ENCODE measurements at regions not wholly inside any gene's neighbourhood (a gene's known extent, or its start where the extent isn't known, plus 50 kb on each side); places are given as distances from the start of the nearest gene placed in this dataset.
"Not testable (repeated sequence)": the region's sequence is repeated elsewhere in the genome, so short reads cannot be mapped to it uniquely, and the experiment has no call there.

DNA sequence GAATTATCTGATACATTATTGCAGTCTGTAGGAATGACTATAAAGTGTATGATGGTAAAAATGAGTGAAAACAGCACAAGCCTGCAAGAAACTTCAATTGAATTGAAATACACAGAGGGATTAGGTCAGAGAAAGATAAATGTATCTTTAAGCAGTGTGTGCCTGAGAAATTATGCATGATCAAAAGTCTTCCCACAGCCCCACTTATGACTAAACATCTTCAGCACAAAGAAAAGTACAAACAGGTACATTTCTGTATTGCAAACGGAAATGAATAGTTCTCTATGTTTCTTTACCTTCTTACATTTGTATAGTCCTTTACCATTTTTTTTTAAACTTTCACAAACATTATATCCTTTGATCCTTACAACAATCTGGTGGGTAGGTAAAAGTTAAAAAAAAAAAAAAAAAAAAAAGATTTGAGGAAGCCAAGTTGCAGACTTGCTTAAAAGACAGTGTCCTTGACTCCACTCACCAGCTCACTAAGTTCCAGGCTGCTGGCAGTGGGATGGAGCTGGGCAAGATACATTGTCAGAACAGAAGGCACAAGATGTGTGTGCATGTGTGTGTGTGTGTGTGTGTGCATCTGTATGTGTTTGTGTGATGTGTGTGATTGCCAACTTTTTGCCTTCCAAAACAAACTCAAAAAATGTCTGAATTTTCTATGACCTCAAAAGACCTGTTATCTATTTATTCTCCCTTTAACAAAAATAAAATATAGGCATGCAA is 423.7 kb upstream of the ACVR2A start:
- no peak for DNase-seq (ENCODE audit: low read depth in 1 of 2, low spot score in 1 of 2)
- Histone ChIP-seq H3K27me3 (ENCODE audit: insufficient read depth, poor library complexity, severe bottlenecking) (no peaks in the 10 kb centered on the region), H3K27ac (replicated peaks) (no peak overlapping the region), H3K4me3 (replicated peaks; ENCODE audit: insufficient read depth, low read length) (no peak overlapping the region)
- TF ChIP-seq POLR2AphosphoS5 (IDR thresholded peaks at IDR 0.05; ENCODE audit: low read depth), result no peak
- TF ChIP-seq SPI1 (IDR thresholded peaks at IDR 0.05; ENCODE audit: borderline replicate concordance, low read depth), result no peak
- TF ChIP-seq, protein P1, sequence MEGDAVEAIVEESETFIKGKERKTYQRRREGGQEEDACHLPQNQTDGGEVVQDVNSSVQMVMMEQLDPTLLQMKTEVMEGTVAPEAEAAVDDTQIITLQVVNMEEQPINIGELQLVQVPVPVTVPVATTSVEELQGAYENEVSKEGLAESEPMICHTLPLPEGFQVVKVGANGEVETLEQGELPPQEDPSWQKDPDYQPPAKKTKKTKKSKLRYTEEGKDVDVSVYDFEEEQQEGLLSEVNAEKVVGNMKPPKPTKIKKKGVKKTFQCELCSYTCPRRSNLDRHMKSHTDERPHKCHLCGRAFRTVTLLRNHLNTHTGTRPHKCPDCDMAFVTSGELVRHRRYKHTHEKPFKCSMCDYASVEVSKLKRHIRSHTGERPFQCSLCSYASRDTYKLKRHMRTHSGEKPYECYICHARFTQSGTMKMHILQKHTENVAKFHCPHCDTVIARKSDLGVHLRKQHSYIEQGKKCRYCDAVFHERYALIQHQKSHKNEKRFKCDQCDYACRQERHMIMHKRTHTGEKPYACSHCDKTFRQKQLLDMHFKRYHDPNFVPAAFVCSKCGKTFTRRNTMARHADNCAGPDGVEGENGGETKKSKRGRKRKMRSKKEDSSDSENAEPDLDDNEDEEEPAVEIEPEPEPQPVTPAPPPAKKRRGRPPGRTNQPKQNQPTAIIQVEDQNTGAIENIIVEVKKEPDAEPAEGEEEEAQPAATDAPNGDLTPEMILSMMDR (IDR thresholded peaks at IDR 0.05; ENCODE audit: insufficient read depth, low read length), result no peak

DNA sequence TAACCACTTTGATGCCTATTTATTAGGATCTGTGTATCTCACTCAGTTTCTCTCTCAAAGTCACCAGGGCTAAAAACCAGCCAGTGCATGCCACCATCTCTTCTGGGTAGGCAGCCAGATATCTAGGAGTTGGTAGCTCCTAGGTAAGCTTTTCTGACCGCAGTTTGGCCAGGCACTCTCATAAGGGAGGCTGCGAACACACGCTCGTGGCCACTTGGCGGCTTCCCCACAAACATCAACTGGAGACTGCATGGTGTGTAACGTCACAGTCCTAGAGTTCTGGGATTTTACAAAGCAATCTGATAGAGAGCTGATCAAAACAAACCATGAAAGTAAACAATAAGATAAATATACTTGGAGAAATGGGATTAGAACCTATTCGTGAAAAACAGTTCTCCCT is 424.3 kb upstream of the ACVR2A start:
- no peaks in the 10 kb centered on the region for H3K27me3 ChIP-seq (ENCODE audit: insufficient read depth, poor library complexity, severe bottlenecking)
- DNase-seq (ENCODE audit: low read depth in 1 of 2, low spot score in 1 of 2), result no peak
- no peak overlapping the region for H3K27ac ChIP-seq (replicated peaks)
- H3K4me3 ChIP-seq (replicated peaks; ENCODE audit: insufficient read depth, low read length), result no peak overlapping the region
- TF ChIP-seq, protein P1 (IDR thresholded peaks at IDR 0.05; ENCODE audit: insufficient read depth, low read length), result no peak
- TF ChIP-seq, protein P2, sequence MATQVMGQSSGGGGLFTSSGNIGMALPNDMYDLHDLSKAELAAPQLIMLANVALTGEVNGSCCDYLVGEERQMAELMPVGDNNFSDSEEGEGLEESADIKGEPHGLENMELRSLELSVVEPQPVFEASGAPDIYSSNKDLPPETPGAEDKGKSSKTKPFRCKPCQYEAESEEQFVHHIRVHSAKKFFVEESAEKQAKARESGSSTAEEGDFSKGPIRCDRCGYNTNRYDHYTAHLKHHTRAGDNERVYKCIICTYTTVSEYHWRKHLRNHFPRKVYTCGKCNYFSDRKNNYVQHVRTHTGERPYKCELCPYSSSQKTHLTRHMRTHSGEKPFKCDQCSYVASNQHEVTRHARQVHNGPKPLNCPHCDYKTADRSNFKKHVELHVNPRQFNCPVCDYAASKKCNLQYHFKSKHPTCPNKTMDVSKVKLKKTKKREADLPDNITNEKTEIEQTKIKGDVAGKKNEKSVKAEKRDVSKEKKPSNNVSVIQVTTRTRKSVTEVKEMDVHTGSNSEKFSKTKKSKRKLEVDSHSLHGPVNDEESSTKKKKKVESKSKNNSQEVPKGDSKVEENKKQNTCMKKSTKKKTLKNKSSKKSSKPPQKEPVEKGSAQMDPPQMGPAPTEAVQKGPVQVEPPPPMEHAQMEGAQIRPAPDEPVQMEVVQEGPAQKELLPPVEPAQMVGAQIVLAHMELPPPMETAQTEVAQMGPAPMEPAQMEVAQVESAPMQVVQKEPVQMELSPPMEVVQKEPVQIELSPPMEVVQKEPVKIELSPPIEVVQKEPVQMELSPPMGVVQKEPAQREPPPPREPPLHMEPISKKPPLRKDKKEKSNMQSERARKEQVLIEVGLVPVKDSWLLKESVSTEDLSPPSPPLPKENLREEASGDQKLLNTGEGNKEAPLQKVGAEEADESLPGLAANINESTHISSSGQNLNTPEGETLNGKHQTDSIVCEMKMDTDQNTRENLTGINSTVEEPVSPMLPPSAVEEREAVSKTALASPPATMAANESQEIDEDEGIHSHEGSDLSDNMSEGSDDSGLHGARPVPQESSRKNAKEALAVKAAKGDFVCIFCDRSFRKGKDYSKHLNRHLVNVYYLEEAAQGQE (IDR thresholded peaks at IDR 0.05; ENCODE audit: insufficient replicate concordance, low read depth), result no peak
- no peak for TF ChIP-seq POLR2AphosphoS5 (IDR thresholded peaks at IDR 0.05; ENCODE audit: low read depth)
- TF ChIP-seq SPI1 (IDR thresholded peaks at IDR 0.05; ENCODE audit: borderline replicate concordance, low read depth), result no peak

DNA sequence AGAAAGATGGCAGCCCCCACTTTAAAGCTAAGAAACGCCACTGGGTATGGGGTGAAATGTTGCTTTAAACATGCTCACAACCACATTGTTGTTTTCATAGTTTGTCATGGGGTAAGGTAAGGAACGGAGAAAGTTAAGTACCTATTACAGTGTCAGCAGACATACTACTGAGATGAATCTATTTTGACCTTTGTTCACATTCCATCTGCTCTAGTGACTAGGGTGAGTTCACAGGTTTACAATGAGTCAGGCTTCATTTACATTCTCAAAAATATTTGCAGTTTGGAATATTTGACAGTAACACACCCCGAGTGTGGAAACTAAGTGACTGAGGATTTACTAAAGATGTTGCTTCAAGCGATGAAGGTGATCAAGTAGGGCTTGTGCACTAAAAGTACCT is 428.7 kb upstream of the ACVR2A start:
- H3K27ac ChIP-seq (replicated peaks), result no peak overlapping the region
- DNase-seq (ENCODE audit: low read depth in 1 of 2, low spot score in 1 of 2), result no peak
- TF ChIP-seq, protein P2 (IDR thresholded peaks at IDR 0.05; ENCODE audit: insufficient replicate concordance, low read depth), result no peak
- no peak for TF ChIP-seq POLR2AphosphoS5 (IDR thresholded peaks at IDR 0.05; ENCODE audit: low read depth)
- TF ChIP-seq GABPA (IDR thresholded peaks at IDR 0.05; ENCODE audit: low read depth), result no peak
- TF ChIP-seq SPI1 (IDR thresholded peaks at IDR 0.05; ENCODE audit: borderline replicate concordance, low read depth), result no peak
- TF ChIP-seq, protein P1 (IDR thresholded peaks at IDR 0.05; ENCODE audit: insufficient read depth, low read length), result no peak
- H3K27me3 ChIP-seq (ENCODE audit: insufficient read depth, poor library complexity, severe bottlenecking), result no peaks in the 10 kb centered on the region
- no peak overlapping the region for H3K4me3 ChIP-seq (replicated peaks; ENCODE audit: insufficient read depth, low read length)

DNA sequence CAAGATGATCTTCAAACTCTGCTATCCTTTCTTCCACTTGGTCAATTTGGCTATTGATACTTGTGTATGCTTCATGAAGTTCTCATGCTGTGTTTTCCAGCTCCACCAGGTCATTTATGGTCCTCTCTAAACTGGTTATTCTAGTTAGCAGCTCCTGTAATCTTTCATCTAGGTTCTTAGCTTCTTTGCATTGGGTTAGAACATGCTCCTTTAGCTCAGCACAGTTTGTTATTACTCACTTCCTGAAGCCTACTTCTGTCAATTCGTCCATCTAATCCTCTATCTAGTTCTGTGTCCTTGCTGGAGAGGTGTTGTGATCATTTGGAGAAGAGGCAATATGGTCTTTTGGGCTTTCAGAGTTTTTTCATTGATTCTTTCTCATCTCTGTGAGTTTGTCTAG is 430.2 kb upstream of the ACVR2A start:
- not testable (repeated sequence) for H3K27me3 ChIP-seq (ENCODE audit: insufficient read depth, poor library complexity, severe bottlenecking); H3K4me3 ChIP-seq (replicated peaks; ENCODE audit: insufficient read depth, low read length); H3K27ac ChIP-seq (replicated peaks); DNase-seq (ENCODE audit: low read depth in 1 of 2, low spot score in 1 of 2)

Measured in HL-60 (cell line).